Astrocyte (in vitro differentiated cells and primary cell): ENCODE measurements at regions not wholly inside any gene's neighbourhood (a gene's known extent, or its start where the extent isn't known, plus 50 kb on each side); places are given as distances from the start of the nearest gene placed in this dataset.

Experiments used
- CTCF ChIP-seq: IDR thresholded peaks from 2 replicates; pipeline ENCODE4 v1.5.1; 2011; ENCODE audit warnings: low read depth, mild to moderate bottlenecking, inconsistent platforms, low read length, moderate library complexity; ENCODE audit not compliant: insufficient read depth
- EZH2 ChIP-seq: IDR thresholded peaks from 2 replicates; pipeline ENCODE4 v1.6.1; 2012; ENCODE audit warnings: mild to moderate bottlenecking, low read length, inconsistent platforms; ENCODE audit not compliant: insufficient read depth

GRCh38 chr17:12369065-12369464 is 296.6 kb upstream of the MYOCD start:
- TF ChIP-seq CTCF, result no peak
- TF ChIP-seq EZH2, result no peak
